Activated T-cell treated with anti-CD3 and anti-CD28 coated beads, Interleukin-2, amount 50 U/mL, for 24 hours (primary cell): ENCODE measurements at regions not wholly inside any gene's neighbourhood (a gene's known extent, or its start where the extent isn't known, plus 50 kb on each side); places are given as distances from the start of the nearest gene placed in this dataset.
A peak's percentile ranks its signal among the peaks of the same experiment; 100 is the strongest.

Source experiments
- DNase-seq: peaks from one replicate; pipeline ENCODE4 v3.0.0-alpha.2; 2020
- H3K27ac Mint-ChIP-seq: 2 replicates; pipeline ENCODE4 v1.8.0; 2020; ENCODE audit warnings: mild to moderate bottlenecking, mixed read lengths
- H3K27me3 Mint-ChIP-seq: 2 replicates; pipeline ENCODE4 v1.8.0; 2020; ENCODE audit warnings: mixed read lengths
- H3K36me3 Mint-ChIP-seq: 2 replicates; pipeline ENCODE4 v1.8.0; 2020; ENCODE audit warnings: low read depth, mixed read lengths
- H3K4me1 Mint-ChIP-seq: 2 replicates; pipeline ENCODE4 v1.8.0; 2020; ENCODE audit warnings: low read depth, mixed read lengths
- H3K4me3 Mint-ChIP-seq: 2 replicates; pipeline ENCODE4 v1.8.0; 2020; ENCODE audit warnings: mild to moderate bottlenecking, moderate library complexity, mixed read lengths
- H3K9me3 Mint-ChIP-seq: 2 replicates; pipeline ENCODE4 v1.8.0; 2020; ENCODE audit warnings: mixed read lengths

GRCh38 chr3:30518872-30519271, 87.5 kb upstream of the TGFBR2 start:
- Mint-ChIP-seq H3K36me3 (no peaks in the 10 kb centered on the region), H3K9me3 (no peaks in the 10 kb centered on the region), H3K4me3 (no peak overlapping the region), H3K27me3 (no peaks in the 10 kb centered on the region), H3K4me1 (peaks cover 14% of the 10 kb centered on the region), H3K27ac (no peak overlapping the region)
- no peak for DNase-seq

GRCh38 chr3:30520699-30521098, 85.7 kb upstream of the TGFBR2 start:
- no peak overlapping the region for H3K27ac Mint-ChIP-seq
- no peak for DNase-seq
- H3K36me3 Mint-ChIP-seq, result no peaks in the 10 kb centered on the region
- H3K27me3 Mint-ChIP-seq, result no peaks in the 10 kb centered on the region
- H3K4me3 Mint-ChIP-seq, result no peak overlapping the region
- H3K4me1 Mint-ChIP-seq, result peaks cover 26% of the 10 kb centered on the region
- H3K9me3 Mint-ChIP-seq, result no peaks in the 10 kb centered on the region

DNA sequence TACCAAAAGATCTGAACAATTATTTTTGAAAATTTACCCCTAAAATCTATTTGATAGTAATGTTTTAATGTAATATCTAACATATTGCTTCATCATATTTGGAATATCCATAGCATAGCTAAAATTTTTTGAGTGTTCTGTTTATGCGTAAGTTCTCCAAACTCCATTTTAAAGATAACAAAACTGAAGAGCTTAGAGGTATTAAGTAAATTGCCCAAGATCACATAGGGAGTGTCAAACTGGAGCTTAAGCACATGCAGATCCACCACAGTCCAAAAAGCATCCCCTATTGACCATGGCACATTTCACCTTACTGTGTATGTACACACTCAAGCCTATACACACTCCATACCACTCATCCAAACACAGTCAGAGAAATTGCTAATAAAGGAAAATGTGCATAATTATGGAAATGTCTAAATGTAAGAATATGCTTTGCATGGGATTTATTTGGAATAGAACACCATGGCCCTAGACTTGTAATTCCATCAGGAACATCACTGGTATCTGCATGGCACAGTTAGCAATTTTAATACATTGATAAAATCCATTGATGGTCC, 85.2 kb upstream of the TGFBR2 start:
- no peak for DNase-seq
- no peak overlapping the region for H3K27ac Mint-ChIP-seq
- no peaks in the 10 kb centered on the region for H3K36me3 Mint-ChIP-seq
- H3K4me1 Mint-ChIP-seq, result peaks cover 26% of the 10 kb centered on the region
- H3K4me3 Mint-ChIP-seq, result no peak overlapping the region
- H3K9me3 Mint-ChIP-seq, result no peaks in the 10 kb centered on the region
- H3K27me3 Mint-ChIP-seq, result no peaks in the 10 kb centered on the region

DNA sequence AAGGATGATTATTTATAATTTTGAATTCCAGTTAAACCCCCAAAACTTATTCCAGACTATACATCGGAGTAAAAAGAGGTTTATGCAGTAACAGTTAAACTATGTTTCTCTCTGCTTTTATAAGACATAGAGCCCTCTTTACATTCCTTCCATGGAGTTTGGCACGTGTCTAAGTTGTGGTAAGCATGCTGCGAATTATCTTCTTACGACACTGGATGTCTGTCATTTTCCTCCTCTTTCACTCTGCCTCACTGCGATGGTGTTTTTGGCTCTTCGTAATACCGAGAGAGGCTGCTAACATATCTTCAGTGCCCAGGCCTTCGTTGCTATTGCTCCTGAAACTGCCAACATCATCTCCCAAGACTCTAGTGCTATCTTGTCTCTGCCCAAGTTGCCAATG, 83.9 kb upstream of the TGFBR2 start:
- Mint-ChIP-seq H3K27ac (no peak overlapping the region), H3K27me3 (no peaks in the 10 kb centered on the region), H3K36me3 (no peaks in the 10 kb centered on the region), H3K9me3 (no peaks in the 10 kb centered on the region), H3K4me3 (no peak overlapping the region), H3K4me1 (peaks cover 26% of the 10 kb centered on the region)
- no peak for DNase-seq

GRCh38 chr3:30523366-30523765, 83.0 kb upstream of the TGFBR2 start:
- H3K27ac Mint-ChIP-seq, result no peak overlapping the region

DNA sequence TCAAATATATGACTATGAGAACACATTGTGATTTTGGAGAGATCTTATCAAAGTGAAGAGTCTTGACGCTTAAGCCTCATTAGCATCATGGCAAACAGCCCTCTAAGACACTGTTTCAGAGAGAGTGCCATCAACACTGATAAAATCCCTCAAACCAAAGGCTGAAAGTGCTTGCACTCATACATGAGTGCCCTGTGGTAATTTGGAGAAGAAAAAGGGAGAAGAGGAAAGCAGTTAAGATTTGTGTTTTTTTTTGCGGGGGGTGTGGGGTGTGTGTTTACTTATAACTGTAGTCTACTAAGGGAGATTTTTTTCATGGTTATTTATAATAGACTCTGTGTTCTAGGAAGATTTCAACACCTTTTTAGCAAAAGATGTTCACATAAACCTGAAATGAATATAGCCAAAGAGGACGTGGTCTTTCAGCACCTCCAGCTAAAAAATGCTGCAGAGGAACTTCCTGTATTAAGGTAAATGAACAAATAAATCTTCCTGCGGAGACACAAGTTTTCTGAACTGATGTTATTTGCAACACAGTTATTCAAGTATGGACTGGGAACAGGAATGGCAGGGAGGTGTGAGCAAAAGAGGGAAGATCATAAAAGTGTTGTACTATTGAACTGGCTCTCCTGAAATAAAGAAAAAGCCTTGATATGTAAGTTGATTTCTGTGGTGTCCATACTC, 81.9 kb upstream of the TGFBR2 start:
- no peak overlapping the region for H3K27ac Mint-ChIP-seq
- H3K36me3 Mint-ChIP-seq, result no peaks in the 10 kb centered on the region
- H3K4me1 Mint-ChIP-seq, result peaks cover 17% of the 10 kb centered on the region
- no peaks in the 10 kb centered on the region for H3K9me3 Mint-ChIP-seq
- no peaks in the 10 kb centered on the region for H3K27me3 Mint-ChIP-seq
- no peak for DNase-seq
- no peak overlapping the region for H3K4me3 Mint-ChIP-seq

More at GRCh38 chr3:30523366-30523765, 83.0 kb upstream of the TGFBR2 start:
- Mint-ChIP-seq H3K9me3 (no peaks in the 10 kb centered on the region), H3K27me3 (no peaks in the 10 kb centered on the region), H3K4me1 (peaks cover 21% of the 10 kb centered on the region), H3K4me3 (no peak overlapping the region), H3K36me3 (no peaks in the 10 kb centered on the region)
- no peak for DNase-seq

- H3K27me3 Mint-ChIP-seq, result no peaks in the 10 kb centered on the region
- no peaks in the 10 kb centered on the region for H3K36me3 Mint-ChIP-seq
- DNase-seq, result no peak
- H3K9me3 Mint-ChIP-seq, result no peaks in the 10 kb centered on the region
- peaks cover 18% of the 10 kb centered on the region for H3K4me1 Mint-ChIP-seq
- no peak overlapping the region for H3K4me3 Mint-ChIP-seq
- no peak overlapping the region for H3K27ac Mint-ChIP-seq
Measured at GRCh38 chr3:30526031-30526430, 80.4 kb upstream of the TGFBR2 start.

- Mint-ChIP-seq H3K27me3 (no peaks in the 10 kb centered on the region), H3K9me3 (no peaks in the 10 kb centered on the region), H3K27ac (no peak overlapping the region), H3K4me1 (peaks cover 20% of the 10 kb centered on the region), H3K4me3 (no peak overlapping the region), H3K36me3 (no peaks in the 10 kb centered on the region)
- no peak for DNase-seq
Measured at GRCh38 chr3:30527186-30527585, 79.2 kb upstream of the TGFBR2 start.

DNA sequence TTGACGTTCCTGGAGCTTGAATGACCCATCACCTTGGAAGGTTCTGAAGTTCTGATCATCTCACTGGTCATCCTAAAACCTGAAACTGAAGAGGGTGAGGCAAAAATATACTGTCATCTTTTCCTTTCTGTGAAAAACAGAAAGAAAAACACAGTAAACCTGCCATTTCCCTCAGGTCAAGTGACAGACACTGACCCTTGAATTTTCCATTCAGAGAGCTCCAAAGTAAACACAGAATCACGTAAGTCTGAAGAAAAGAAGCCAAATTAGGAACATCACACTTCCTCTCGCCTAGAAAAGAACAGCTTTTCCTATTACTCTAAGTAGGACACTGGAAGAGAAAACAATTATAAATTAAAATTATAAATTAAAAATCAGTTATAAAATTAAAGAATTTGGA, 78.7 kb upstream of the TGFBR2 start:
- peaks cover 20% of the 10 kb centered on the region for H3K4me1 Mint-ChIP-seq
- no peaks in the 10 kb centered on the region for H3K27me3 Mint-ChIP-seq
- H3K9me3 Mint-ChIP-seq, result no peaks in the 10 kb centered on the region
- no peak overlapping the region for H3K27ac Mint-ChIP-seq
- no peak for DNase-seq
- H3K36me3 Mint-ChIP-seq, result no peaks in the 10 kb centered on the region
- no peak overlapping the region for H3K4me3 Mint-ChIP-seq

DNA sequence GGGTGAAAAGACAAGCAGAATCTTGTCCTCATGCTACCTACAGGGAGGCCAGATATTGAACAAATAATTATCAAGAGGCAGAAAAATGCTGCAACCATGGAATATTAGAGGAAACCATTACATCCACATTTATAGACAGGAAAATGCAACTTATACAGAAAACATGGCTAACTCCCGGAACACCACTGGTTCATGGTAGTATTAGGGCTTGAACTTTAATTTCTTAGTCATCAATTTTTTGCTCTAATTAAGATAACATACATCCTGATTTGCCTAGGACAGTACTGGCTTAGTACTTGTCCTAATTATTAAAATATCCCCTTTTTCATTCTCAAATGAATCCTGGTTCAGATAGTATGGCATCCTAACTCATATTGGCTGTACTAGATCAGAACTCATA, 76.3 kb upstream of the TGFBR2 start:
- Mint-ChIP-seq H3K27ac (no peak overlapping the region), H3K4me1 (peaks cover 5% of the 10 kb centered on the region), H3K36me3 (no peaks in the 10 kb centered on the region), H3K4me3 (no peak overlapping the region), H3K9me3 (no peaks in the 10 kb centered on the region), H3K27me3 (no peaks in the 10 kb centered on the region)
- DNase-seq, result no peak

- H3K27ac Mint-ChIP-seq, result no peak overlapping the region
Measured at GRCh38 chr3:30531017-30531570, 75.3 kb upstream of the TGFBR2 start.

DNA sequence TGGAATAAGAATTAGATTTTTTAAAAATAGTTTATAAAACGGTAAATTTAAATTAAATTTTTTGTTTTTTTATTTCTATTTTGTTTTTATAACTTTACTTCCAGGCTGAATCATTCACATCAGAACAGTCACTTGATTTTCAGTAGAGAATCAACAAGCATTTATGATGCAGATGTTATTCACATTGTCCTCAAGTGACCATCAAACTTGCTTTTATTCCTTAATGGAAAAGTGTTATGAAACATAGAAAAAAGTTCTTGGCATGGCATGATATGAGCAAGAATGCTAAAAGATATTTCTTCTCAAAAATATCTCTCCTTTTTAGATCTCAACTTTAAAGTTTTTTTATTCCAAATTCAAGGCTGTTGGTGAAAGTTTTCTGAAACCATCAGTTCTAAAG, 70.9 kb upstream of the TGFBR2 start:
- Mint-ChIP-seq H3K4me1 (peaks cover 21% of the 10 kb centered on the region), H3K36me3 (no peaks in the 10 kb centered on the region), H3K9me3 (no peaks in the 10 kb centered on the region), H3K27ac (no peak overlapping the region), H3K27me3 (no peaks in the 10 kb centered on the region), H3K4me3 (no peak overlapping the region)
- DNase-seq, result no peak

More at GRCh38 chr3:30531017-30531570, 75.3 kb upstream of the TGFBR2 start:
- Mint-ChIP-seq H3K4me1 (peaks cover 3% of the 10 kb centered on the region), H3K4me3 (no peak overlapping the region), H3K9me3 (no peaks in the 10 kb centered on the region), H3K27me3 (no peaks in the 10 kb centered on the region), H3K36me3 (no peaks in the 10 kb centered on the region)
- DNase-seq, result no peak

- H3K27ac Mint-ChIP-seq, result no peak overlapping the region
- H3K27me3 Mint-ChIP-seq, result no peaks in the 10 kb centered on the region
- no peak overlapping the region for H3K4me3 Mint-ChIP-seq
- H3K36me3 Mint-ChIP-seq, result no peaks in the 10 kb centered on the region
- H3K4me1 Mint-ChIP-seq, result peaks cover 22% of the 10 kb centered on the region
- DNase-seq, result no peak
- no peaks in the 10 kb centered on the region for H3K9me3 Mint-ChIP-seq
Measured at GRCh38 chr3:30538791-30539190, 67.6 kb upstream of the TGFBR2 start.

DNA sequence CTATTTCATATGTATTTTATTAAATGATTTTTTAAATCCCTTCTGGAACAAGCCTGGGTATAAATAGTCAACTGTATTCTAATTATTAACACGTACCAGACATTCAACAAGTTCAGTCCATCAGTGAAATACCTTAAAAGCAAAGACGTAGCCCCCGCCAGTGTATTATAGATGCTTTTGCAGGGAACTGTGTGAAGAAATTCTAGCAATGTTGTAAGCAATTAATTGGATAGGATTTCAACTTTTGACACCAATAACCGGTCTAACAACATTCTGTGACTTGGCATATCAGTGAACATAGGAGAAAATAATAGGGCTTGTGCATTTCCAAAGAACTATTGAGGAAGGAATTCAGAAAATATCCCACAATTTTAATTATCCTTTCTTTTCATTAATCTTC, 67.2 kb upstream of the TGFBR2 start:
- Mint-ChIP-seq H3K4me3 (no peak overlapping the region), H3K27me3 (no peaks in the 10 kb centered on the region), H3K27ac (peak overlapping the region; percentile 29), H3K9me3 (no peaks in the 10 kb centered on the region), H3K36me3 (no peaks in the 10 kb centered on the region), H3K4me1 (peaks cover 22% of the 10 kb centered on the region)
- no peak for DNase-seq

GRCh38 chr3:30539772-30540171, 66.6 kb upstream of the TGFBR2 start:
- Mint-ChIP-seq H3K36me3 (no peaks in the 10 kb centered on the region), H3K27me3 (no peaks in the 10 kb centered on the region), H3K4me3 (no peak overlapping the region), H3K27ac (no peak overlapping the region), H3K9me3 (no peaks in the 10 kb centered on the region), H3K4me1 (peaks cover 25% of the 10 kb centered on the region)
- no peak for DNase-seq
